Pancreas (tissue), 10 donors: ENCODE measurements at regions not wholly inside any gene's neighbourhood (a gene's known extent, or its start where the extent isn't known, plus 50 kb on each side); places are given as distances from the start of the nearest gene placed in this dataset.

Experiments
- ATAC-seq, 4 donors: fragments of 200-7000 bp; cut with Tn5 transposase; one replicate each; pipeline versions ENCODE4 v1.8.0 to v1.9.1; 2020; ENCODE audit warnings: mild to moderate bottlenecking in 4 of 4, moderate library complexity in 4 of 4
- DNase-seq, 6 donors: peaks; one replicate each; pipeline ENCODE4 v3.0.0-alpha.2; 2020
- FAIRE-seq: peaks from 2 replicates; lab custom pipeline; 2012; peaks lifted over from hg19 to GRCh38; lab: Jason Lieb, UNC
- H3K27ac ChIP-seq, 4 donors: fragments of 200-600 bp; sonication (generic); 1 replicate in 3 of 4; 2 replicates in 1 of 4; pipeline versions ENCODE4 v1.5.0 to v1.8.0; 2020
- H3K27me3 ChIP-seq, 4 donors: fragments of 200-600 bp; one replicate each; pipeline ENCODE4 v1.8.0; 2021
- H3K36me3 ChIP-seq, 3 donors: fragments of 200-600 bp; sonication (generic) in 1 of 3; one replicate each; pipeline versions ENCODE4 v1.5.0 to v1.8.0; 2020 to 2021
- H3K4me1 ChIP-seq, 3 donors: fragments of 200-600 bp; one replicate each; pipeline ENCODE4 v1.8.0; 2021
- H3K4me3 ChIP-seq, 4 donors: fragments of 200-600 bp; sonication (generic) in 2 of 4; one replicate each; pipeline versions ENCODE4 v1.5.0 to v1.8.0; 2020 to 2021
- H3K9me3 ChIP-seq, 4 donors: fragments of 200-600 bp; one replicate each; pipeline ENCODE4 v1.8.0; 2021
- WGBS, 2 donors: extraction: QIAGEN DNeasy Blood & Tissue Kit; methylation state at CpG; one replicate each; pipeline ENCODE4 v1.1.7; 2013; 5-methylcytosine and 5-hydroxymethylcytosine counted together
- intact Hi-C, 3 donors: fragments of 100-400 bp; cut with DNase I; formaldehyde crosslinking; loops; one replicate each; pipeline versions ENCODE4 v1.11.1 to v1.14.2; 2022
- TF ChIP-seq, protein P1 (sequence below), 4 donors: fragments of 200-600 bp; sonication (generic) in 3 of 4; IDR thresholded peaks; one replicate each; pipeline versions ENCODE4 v1.5.0 to v1.8.0; 2021; ENCODE audit warnings: antibody characterized with exemption in 4 of 4
- donor health status: healthy with polysubstance abuse.
- donor health status: DM: no; HTN: no; CAD: no; lungs with moderate emphysema.
- donor health status: DM: no; HTN: no; CAD: no.
- donor health status: control.
- donor health status: control.
- donor health status: Bipolar disorder and iron deficiency.
- donor health status: DM: yes; HTN: yes; CAD: no.
- donor health status: DM: no; HTN: no; CAD: no.
- donor health status: DM: no; HTN: no; CAD: no.
- donor health status: DM: yes; HTN: yes; CAD: no.

DNA sequence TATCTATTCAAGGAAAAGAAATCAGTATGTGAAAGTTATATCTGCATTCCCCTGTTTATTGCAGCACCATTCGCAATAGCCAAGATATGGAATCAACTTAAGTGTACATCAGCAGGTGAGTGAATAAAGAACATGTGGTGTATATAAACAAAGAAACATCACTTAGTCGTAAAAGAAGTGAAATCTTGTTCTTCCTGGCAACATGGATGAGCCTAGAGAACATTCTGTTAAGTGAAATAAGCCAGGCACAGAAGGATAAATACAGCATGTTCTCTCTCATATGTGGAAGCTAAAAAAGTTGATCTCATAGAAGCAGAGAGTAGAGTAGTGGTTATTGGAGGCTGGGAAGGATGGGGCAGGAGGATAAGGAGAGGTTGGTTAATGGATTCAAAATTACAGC is 287.9 kb upstream of the FERMT1 start:
- Histone ChIP-seq H3K4me1 (no peaks in the 10 kb centered on the region), H3K9me3 (no peaks in the 10 kb centered on the region), H3K36me3 (no peaks in the 10 kb centered on the region), H3K27ac (no peak overlapping the region), H3K4me3 (no peak overlapping the region), H3K27me3 (no peaks in the 10 kb centered on the region)
- intact Hi-C loops, result no loop called here
- DNase-seq (no peak), FAIRE-seq (no peak), ATAC-seq (no peak)
- WGBS, 2 donors, result 50 to 58% methylated on average over 2 of the region's 2 CpGs
- TF ChIP-seq, protein P1, sequence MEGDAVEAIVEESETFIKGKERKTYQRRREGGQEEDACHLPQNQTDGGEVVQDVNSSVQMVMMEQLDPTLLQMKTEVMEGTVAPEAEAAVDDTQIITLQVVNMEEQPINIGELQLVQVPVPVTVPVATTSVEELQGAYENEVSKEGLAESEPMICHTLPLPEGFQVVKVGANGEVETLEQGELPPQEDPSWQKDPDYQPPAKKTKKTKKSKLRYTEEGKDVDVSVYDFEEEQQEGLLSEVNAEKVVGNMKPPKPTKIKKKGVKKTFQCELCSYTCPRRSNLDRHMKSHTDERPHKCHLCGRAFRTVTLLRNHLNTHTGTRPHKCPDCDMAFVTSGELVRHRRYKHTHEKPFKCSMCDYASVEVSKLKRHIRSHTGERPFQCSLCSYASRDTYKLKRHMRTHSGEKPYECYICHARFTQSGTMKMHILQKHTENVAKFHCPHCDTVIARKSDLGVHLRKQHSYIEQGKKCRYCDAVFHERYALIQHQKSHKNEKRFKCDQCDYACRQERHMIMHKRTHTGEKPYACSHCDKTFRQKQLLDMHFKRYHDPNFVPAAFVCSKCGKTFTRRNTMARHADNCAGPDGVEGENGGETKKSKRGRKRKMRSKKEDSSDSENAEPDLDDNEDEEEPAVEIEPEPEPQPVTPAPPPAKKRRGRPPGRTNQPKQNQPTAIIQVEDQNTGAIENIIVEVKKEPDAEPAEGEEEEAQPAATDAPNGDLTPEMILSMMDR (IDR thresholded peaks at IDR 0.05), result no peak

DNA sequence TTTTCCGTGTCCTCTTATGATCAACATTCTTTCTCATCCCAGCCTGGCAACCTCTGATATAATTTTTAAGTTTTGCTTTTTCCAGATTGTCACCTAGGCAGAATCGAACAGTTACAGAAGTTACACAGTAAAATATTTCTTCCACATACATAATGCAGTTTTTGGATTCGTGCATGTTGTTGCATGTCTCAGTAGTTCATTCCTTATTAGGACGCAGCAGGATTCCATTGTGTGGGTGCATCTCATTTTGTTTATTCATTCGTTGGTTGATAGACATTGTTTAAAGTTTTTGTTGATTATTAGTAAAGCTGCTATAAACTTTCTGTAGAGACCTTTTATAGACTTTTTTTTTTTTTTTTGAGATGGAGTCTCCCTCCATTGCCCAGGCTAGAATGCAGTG is 284.3 kb upstream of the FERMT1 start:
- FAIRE-seq, result no peak
- TF ChIP-seq, protein P1 (IDR thresholded peaks at IDR 0.05), result no peak
- H3K36me3 ChIP-seq, result no peaks in the 10 kb centered on the region
- WGBS, 2 donors, result 53 to 63% methylated on average over 5 of the region's 5 CpGs
- no peak overlapping the region for H3K27ac ChIP-seq
- no peaks in the 10 kb centered on the region for H3K4me1 ChIP-seq
- no peak overlapping the region for H3K4me3 ChIP-seq
- intact Hi-C loops, result no loop called here
- no peaks in the 10 kb centered on the region for H3K27me3 ChIP-seq
- DNase-seq, result no peak
- H3K9me3 ChIP-seq, result no peaks in the 10 kb centered on the region
- ATAC-seq, result no peak

DNA sequence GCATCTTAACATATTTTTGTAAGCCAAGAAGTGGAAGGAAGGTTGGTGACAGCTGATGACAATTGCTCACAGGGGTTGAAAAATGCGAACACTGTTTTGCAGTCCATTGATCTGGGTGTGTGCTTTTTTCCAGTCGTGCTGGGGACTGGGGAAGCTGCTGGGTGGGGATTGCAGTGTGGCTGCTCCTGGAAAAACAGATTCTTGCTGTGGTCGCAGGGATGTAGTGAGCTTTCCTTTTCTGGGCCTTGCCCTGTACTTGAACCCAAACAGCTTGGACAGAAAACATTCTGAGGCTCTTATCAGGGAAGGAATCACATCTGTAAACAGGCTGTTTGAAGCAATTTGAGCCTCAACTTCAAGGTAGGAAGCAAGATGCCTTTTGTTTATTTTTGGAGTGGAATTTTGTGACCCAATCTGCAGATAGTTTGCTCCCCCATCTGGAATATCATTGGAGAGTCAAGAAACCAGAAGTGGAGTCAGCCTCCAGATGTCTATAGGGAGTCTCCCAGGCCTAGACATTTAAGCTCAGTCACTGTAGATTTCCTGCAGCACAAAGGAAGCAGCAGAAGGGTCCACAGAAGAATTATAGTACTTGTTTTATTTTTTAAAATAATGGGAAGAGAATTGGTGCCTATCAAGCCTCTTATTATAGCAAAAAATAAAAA is 279.2 kb upstream of the FERMT1 start:
- Histone ChIP-seq H3K4me1 (no peaks in the 10 kb centered on the region), H3K27ac (no peak overlapping the region), H3K4me3 (no peak overlapping the region), H3K27me3 (no peaks in the 10 kb centered on the region), H3K36me3 (no peaks in the 10 kb centered on the region), H3K9me3 (no peaks in the 10 kb centered on the region)
- DNase-seq (no peak), ATAC-seq (no peak), FAIRE-seq (no peak)
- TF ChIP-seq, protein P1 (IDR thresholded peaks at IDR 0.05), result no peak
- intact Hi-C loops, result no loop called here
- WGBS, 2 donors, result 18 to 25% methylated on average over 3 of the region's 3 CpGs

DNA sequence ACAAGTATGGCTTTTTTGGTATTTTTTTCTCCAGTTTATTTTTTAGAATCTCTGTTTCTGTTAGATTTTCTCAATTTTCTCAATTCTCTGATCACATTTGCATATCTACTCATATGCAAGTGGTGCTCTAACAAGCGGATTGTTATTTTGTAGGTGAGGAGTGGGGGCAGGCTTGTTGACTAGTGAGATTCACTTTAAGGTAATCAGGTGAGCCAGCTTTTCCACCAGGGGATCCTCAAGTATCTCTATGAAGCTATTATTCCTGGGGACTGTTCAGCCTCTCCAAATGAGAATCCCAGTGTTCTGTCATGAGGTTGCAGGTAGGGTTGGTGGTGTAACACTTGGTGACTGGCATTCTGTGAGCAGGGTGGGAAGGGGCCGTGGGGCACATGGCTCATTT is 274.3 kb upstream of the FERMT1 start:
- H3K9me3 ChIP-seq, result no peaks in the 10 kb centered on the region
- TF ChIP-seq, protein P1 (IDR thresholded peaks at IDR 0.05), result no peak
- ATAC-seq (no peak), FAIRE-seq (no peak), DNase-seq (no peak)
- no peak overlapping the region for H3K27ac ChIP-seq
- H3K4me1 ChIP-seq, result no peaks in the 10 kb centered on the region
- no peak overlapping the region for H3K4me3 ChIP-seq
- no peaks in the 10 kb centered on the region for H3K27me3 ChIP-seq
- H3K36me3 ChIP-seq, result no peaks in the 10 kb centered on the region
- intact Hi-C loops, result no loop called here
- 42 to 48% methylated on average over 2 of the region's 2 CpGs for WGBS, 2 donors

DNA sequence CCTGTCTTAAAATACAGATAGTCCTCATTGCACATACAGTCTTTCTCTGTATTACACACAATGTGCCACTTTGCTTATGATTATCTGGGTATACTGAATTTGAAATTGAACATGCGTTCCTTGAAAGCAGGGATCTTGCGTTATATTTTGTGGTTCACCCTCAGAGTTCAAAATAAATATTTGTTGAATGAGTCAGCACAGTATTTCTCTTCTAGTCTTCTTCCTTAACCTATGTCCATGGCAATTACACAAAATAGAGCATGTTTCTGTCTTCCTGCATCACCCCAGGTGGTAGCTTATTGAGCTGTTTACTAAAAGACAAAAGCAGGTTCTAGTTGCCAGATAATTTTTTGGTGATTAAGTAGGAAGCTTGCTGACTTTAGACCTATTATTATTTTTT is 272.9 kb upstream of the FERMT1 start:
- no peak overlapping the region for H3K4me3 ChIP-seq
- H3K27me3 ChIP-seq, result no peaks in the 10 kb centered on the region
- TF ChIP-seq, protein P1 (IDR thresholded peaks at IDR 0.05), result no peak
- DNase-seq, result no peak
- FAIRE-seq, result no peak
- H3K36me3 ChIP-seq, result no peaks in the 10 kb centered on the region
- no peak for ATAC-seq
- H3K9me3 ChIP-seq, result no peaks in the 10 kb centered on the region
- WGBS, 2 donors, result 0 to 18% methylated on average over 2 of the region's 2 CpGs
- intact Hi-C loops, result no loop called here
- no peak overlapping the region for H3K27ac ChIP-seq
- no peaks in the 10 kb centered on the region for H3K4me1 ChIP-seq
